PC-9 (cell line): ENCODE measurements at regions not wholly inside any gene's neighbourhood (a gene's known extent, or its start where the extent isn't known, plus 50 kb on each side); places are given as distances from the start of the nearest gene placed in this dataset.
"Not testable (repeated sequence)": the region's sequence is repeated elsewhere in the genome, so short reads cannot be mapped to it uniquely, and the experiment has no call there.

Experiments used
- EZH2 ChIP-seq: fragments of 200-600 bp; sonication (generic); IDR thresholded peaks from 2 replicates; pipeline ENCODE4 v1.8.0; 2017; ENCODE audit warnings: antibody characterized with exemption, low read depth
- TF ChIP-seq, protein P1 (sequence below): fragments of 200-600 bp; sonication (generic); conservative IDR thresholded peaks from 2 replicates; pipeline ENCODE4 v1.6.1; 2017; ENCODE audit warnings: mixed run types, antibody characterized with exemption, mild to moderate bottlenecking, moderate library complexity

DNA sequence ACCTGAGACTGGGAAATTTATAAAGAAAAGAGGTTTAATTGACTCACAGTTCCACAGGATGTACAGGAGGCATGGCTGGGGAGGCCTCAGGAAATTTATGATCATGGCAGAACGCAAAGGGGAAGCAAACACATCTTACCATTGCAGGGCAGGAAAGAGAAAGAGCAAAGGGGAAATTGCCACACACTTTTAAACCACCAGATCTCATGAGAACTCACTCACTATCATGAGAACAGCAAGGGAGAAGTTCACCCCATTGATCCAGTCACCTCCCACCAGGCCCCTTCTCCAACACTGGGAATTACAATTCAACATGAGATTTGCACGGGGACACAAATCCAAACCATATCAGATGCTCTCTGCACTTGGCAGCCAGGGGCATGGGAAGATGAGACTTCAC lies 592.8 kb downstream of the MATN1 start:
- TF ChIP-seq, protein P1, sequence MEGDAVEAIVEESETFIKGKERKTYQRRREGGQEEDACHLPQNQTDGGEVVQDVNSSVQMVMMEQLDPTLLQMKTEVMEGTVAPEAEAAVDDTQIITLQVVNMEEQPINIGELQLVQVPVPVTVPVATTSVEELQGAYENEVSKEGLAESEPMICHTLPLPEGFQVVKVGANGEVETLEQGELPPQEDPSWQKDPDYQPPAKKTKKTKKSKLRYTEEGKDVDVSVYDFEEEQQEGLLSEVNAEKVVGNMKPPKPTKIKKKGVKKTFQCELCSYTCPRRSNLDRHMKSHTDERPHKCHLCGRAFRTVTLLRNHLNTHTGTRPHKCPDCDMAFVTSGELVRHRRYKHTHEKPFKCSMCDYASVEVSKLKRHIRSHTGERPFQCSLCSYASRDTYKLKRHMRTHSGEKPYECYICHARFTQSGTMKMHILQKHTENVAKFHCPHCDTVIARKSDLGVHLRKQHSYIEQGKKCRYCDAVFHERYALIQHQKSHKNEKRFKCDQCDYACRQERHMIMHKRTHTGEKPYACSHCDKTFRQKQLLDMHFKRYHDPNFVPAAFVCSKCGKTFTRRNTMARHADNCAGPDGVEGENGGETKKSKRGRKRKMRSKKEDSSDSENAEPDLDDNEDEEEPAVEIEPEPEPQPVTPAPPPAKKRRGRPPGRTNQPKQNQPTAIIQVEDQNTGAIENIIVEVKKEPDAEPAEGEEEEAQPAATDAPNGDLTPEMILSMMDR = not testable (repeated sequence)
- TF ChIP-seq EZH2 = not testable (repeated sequence)
